ENCODE measurements at regions not wholly inside any gene's neighbourhood (a gene's known extent, or its start where the extent isn't known, plus 50 kb on each side); places are given as distances from the start of the nearest gene placed in this dataset.

- 59 to 61% (median 59%) methylated on average over 3 of the region's 3 CpGs for WGBS, 4 donors
- Histone ChIP-seq H3K4me1 (no peaks in the 10 kb centered on the region), H3K9me3 (peaks cover 0 to 23% (median 7%) of the 10 kb centered on the region in 12 donors), H3K27me3 (no peaks in the 10 kb centered on the region), H3K36me3 (no peaks in the 10 kb centered on the region), H3K4me3 (no peak overlapping the region), H3K27ac (no peak overlapping the region)
- intact Hi-C loops (cut with DNase I) = no loop called here
- TF ChIP-seq POLR2A (IDR thresholded peaks at IDR 0.05) = no peak
- TF ChIP-seq, protein P1, sequence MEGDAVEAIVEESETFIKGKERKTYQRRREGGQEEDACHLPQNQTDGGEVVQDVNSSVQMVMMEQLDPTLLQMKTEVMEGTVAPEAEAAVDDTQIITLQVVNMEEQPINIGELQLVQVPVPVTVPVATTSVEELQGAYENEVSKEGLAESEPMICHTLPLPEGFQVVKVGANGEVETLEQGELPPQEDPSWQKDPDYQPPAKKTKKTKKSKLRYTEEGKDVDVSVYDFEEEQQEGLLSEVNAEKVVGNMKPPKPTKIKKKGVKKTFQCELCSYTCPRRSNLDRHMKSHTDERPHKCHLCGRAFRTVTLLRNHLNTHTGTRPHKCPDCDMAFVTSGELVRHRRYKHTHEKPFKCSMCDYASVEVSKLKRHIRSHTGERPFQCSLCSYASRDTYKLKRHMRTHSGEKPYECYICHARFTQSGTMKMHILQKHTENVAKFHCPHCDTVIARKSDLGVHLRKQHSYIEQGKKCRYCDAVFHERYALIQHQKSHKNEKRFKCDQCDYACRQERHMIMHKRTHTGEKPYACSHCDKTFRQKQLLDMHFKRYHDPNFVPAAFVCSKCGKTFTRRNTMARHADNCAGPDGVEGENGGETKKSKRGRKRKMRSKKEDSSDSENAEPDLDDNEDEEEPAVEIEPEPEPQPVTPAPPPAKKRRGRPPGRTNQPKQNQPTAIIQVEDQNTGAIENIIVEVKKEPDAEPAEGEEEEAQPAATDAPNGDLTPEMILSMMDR (IDR thresholded peaks at IDR 0.05) = no peak
- DNase-seq (no peak), ATAC-seq (no peak)
Measured at GRCh38 chr4:97279391-97279790, 863.9 kb downstream of the STPG2 start.

DNA sequence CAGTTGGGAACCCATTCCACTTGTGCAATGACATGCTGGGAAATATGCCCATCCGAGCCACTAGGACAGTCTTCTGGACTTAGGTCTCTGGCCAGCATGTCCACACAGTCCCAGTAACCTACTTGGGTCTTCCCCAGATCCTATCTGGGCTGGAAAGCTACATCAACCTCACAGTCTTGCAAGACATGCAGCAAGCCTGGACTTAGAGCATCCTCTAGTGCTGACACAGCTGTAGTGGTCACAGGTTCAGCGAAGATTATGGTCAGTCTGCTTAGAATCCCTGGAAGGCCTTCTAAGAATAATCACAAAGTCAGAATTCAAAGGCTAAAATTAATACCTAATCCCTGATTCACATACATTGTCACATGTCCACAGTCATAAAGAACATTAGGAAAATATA, 842.7 kb downstream of the STPG2 start:
- H3K4me3 ChIP-seq = no peak overlapping the region
- no peaks in the 10 kb centered on the region for H3K36me3 ChIP-seq
- peaks cover 0 to 32% (median 16%) of the 10 kb centered on the region in 12 donors for H3K9me3 ChIP-seq
- 32 to 87% (median 58%) methylated on average over 2 of the region's 2 CpGs for WGBS, 4 donors
- H3K27ac ChIP-seq = no peak overlapping the region
- DNase-seq = no peak
- ATAC-seq = no peak
- H3K27me3 ChIP-seq = no peaks in the 10 kb centered on the region
- no peak for TF ChIP-seq POLR2A (IDR thresholded peaks at IDR 0.05)
- TF ChIP-seq, protein P1 (IDR thresholded peaks at IDR 0.05) = no peak
- no peaks in the 10 kb centered on the region for H3K4me1 ChIP-seq
- intact Hi-C loops (cut with DNase I) = no loop called here

DNA sequence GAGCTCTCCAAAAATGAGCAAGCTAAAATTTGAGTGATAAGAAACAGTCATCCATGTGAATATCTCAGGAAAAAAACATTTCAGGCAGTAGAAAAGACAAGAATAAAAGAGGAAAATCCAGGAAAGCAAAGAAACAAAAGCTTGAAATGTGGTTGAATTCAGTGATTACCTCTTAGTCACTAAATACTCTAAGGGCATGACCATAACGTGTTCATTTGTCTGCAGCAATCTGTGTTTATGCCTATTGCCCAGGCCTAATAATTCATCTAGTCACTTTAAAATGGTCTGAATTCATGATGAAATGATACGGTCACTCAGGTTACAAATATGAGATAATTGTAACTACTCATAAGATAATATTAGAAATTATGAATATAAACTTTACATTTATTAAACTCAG, 837.9 kb downstream of the STPG2 start:
- no peak for DNase-seq
- intact Hi-C loops (cut with DNase I) = no loop called here
- no peaks in the 10 kb centered on the region for H3K27me3 ChIP-seq
- no peaks in the 10 kb centered on the region for H3K36me3 ChIP-seq
- ATAC-seq = no peak
- no peak overlapping the region for H3K27ac ChIP-seq
- TF ChIP-seq POLR2A (IDR thresholded peaks at IDR 0.05) = no peak
- TF ChIP-seq, protein P1 (IDR thresholded peaks at IDR 0.05) = no peak
- WGBS, 4 donors = 57 to 75% (median 61%) methylated on average over 2 of the region's 2 CpGs
- peaks cover 0 to 26% (median 15%) of the 10 kb centered on the region in 12 donors for H3K9me3 ChIP-seq
- no peak overlapping the region for H3K4me3 ChIP-seq
- no peaks in the 10 kb centered on the region for H3K4me1 ChIP-seq

- Histone ChIP-seq H3K4me3 (no peak overlapping the region), H3K4me1 (no peaks in the 10 kb centered on the region), H3K27ac (no peak overlapping the region), H3K36me3 (no peaks in the 10 kb centered on the region), H3K27me3 (no peaks in the 10 kb centered on the region), H3K9me3 (peaks cover 0 to 3% (median 0%) of the 10 kb centered on the region in 12 donors)
- intact Hi-C loops (cut with DNase I) = no loop called here
- DNase-seq (no peak), ATAC-seq (no peak)
- TF ChIP-seq POLR2A (IDR thresholded peaks at IDR 0.05) = no peak
- TF ChIP-seq, protein P1 (IDR thresholded peaks at IDR 0.05) = no peak
Measured at GRCh38 chr4:97309121-97309520, 834.2 kb downstream of the STPG2 start.
